T1000 (cell line): ENCODE measurements at regions not wholly inside any gene's neighbourhood (a gene's known extent, or its start where the extent isn't known, plus 50 kb on each side); places are given as distances from the start of the nearest gene placed in this dataset.

ENCODE experiments used
- DNase-seq: peaks from one replicate; lab custom pipeline; 2025; ENCODE audit warnings: mixed read lengths; lab: John Stamatoyannopoulos, UW

- peak; percentile 69 for DNase-seq
These were observed 217.2 kb upstream of the DAPK1 start for GRCh38 chr9:87280421-87280820.

- DNase-seq, result no peak
These were observed 215.1 kb upstream of the DAPK1 start for GRCh38 chr9:87282538-87282937.

- no peak for DNase-seq
These were observed 214.1 kb upstream of the DAPK1 start for GRCh38 chr9:87283585-87283984.

- DNase-seq, result no peak
These were observed 212.3 kb upstream of the DAPK1 start for GRCh38 chr9:87285183-87285850.

- DNase-seq, result no peak
These were observed 211.2 kb upstream of the DAPK1 start for GRCh38 chr9:87286506-87286905.

GRCh38 chr9:87290241-87291052 lies 207.2 kb upstream of the DAPK1 start:
- DNase-seq, result no peak

GRCh38 chr9:87292449-87293191 lies 205.0 kb upstream of the DAPK1 start:
- no peak for DNase-seq

- DNase-seq, result no peak
These were observed 203.5 kb upstream of the DAPK1 start for GRCh38 chr9:87294126-87294525.

GRCh38 chr9:87300915-87301314 lies 196.8 kb upstream of the DAPK1 start:
- DNase-seq, result no peak

GRCh38 chr9:87301371-87301770 lies 196.3 kb upstream of the DAPK1 start:
- DNase-seq, result no peak

- no peak for DNase-seq
These were observed 192.5 kb upstream of the DAPK1 start for GRCh38 chr9:87305151-87305550.

GRCh38 chr9:87306006-87306405 lies 191.7 kb upstream of the DAPK1 start:
- DNase-seq, result no peak

- DNase-seq, result no peak
These were observed 189.8 kb upstream of the DAPK1 start for GRCh38 chr9:87307848-87308247.

GRCh38 chr9:87309236-87309635 lies 188.4 kb upstream of the DAPK1 start:
- DNase-seq, result no peak

GRCh38 chr9:87310827-87311523 lies 186.7 kb upstream of the DAPK1 start:
- DNase-seq, result no peak

- no peak for DNase-seq
These were observed 178.0 kb upstream of the DAPK1 start for GRCh38 chr9:87319656-87320055.

- no peak for DNase-seq
These were observed 177.4 kb upstream of the DAPK1 start for GRCh38 chr9:87320146-87320884.

GRCh38 chr9:87322840-87323635 lies 174.6 kb upstream of the DAPK1 start:
- no peak for DNase-seq

GRCh38 chr9:87323928-87324327 lies 173.7 kb upstream of the DAPK1 start:
- no peak for DNase-seq

GRCh38 chr9:87324613-87325194 lies 173.0 kb upstream of the DAPK1 start:
- no peak for DNase-seq
